Coronary artery (tissue), 2 donors: ENCODE measurements at regions not wholly inside any gene's neighbourhood (a gene's known extent, or its start where the extent isn't known, plus 50 kb on each side); places are given as distances from the start of the nearest gene placed in this dataset.

Source experiments
- DNase-seq: peaks from one replicate; pipeline ENCODE4 v3.0.0-alpha.2; 2017; ENCODE audit warnings: low spot score
- H3K27ac ChIP-seq, 2 donors: fragments of 200-600 bp; sonication (generic); one replicate each; pipeline ENCODE4 v1.5.1; 2016 to 2019
- H3K4me3 ChIP-seq: fragments of 200-600 bp; sonication (generic); 2 replicates; pipeline ENCODE4 v1.5.1; 2016; ENCODE audit warnings: mild to moderate bottlenecking, moderate library complexity
- TF ChIP-seq, protein P1 (sequence below): fragments of 200-600 bp; sonication (generic); IDR thresholded peaks from one replicate; pipeline ENCODE4 v1.5.1; 2019; ENCODE audit warnings: antibody characterized with exemption

DNA sequence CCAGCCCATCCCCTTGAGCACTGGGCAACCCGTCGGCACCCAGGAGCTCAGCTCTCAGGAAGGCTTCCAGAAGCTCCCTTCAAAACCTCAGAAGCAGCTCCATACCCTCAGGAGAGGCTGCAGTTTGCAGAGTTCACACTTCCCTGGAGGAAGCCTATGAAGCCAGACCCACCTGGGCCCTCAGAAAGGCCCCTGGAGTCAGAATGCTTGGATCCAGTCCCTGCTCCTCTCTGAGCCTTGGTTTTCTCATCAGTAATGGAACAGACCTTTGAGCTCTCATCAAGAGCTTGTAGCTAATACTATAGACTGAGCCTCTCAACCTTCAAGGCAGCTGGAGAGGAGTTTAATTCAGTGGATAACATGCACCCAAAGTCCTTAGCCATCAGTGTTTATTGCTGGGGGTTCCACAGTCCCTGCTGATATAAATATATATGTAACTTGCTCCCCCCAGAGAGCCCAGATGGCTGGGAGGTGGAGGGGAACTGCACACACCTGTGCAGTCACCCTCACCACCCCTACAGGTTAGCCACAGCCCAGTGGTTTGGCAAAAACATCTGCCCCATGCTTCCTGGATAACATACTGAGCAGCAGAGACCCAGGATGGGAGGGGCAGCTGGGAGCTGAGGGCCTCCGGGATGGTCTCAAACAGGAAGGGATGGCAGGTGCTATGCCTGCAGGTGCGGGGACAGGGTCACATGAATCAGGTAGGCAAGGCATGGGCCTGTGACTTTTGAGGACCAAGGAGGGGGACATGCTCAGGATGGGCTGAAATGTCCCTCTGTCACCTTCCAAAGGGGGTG lies 120.1 kb downstream of the SNX5 start:
- Histone ChIP-seq H3K27ac (peak overlapping the region in 1 of 2 donors; percentile 91), H3K4me3 (no peak overlapping the region)
- no peak for DNase-seq

DNA sequence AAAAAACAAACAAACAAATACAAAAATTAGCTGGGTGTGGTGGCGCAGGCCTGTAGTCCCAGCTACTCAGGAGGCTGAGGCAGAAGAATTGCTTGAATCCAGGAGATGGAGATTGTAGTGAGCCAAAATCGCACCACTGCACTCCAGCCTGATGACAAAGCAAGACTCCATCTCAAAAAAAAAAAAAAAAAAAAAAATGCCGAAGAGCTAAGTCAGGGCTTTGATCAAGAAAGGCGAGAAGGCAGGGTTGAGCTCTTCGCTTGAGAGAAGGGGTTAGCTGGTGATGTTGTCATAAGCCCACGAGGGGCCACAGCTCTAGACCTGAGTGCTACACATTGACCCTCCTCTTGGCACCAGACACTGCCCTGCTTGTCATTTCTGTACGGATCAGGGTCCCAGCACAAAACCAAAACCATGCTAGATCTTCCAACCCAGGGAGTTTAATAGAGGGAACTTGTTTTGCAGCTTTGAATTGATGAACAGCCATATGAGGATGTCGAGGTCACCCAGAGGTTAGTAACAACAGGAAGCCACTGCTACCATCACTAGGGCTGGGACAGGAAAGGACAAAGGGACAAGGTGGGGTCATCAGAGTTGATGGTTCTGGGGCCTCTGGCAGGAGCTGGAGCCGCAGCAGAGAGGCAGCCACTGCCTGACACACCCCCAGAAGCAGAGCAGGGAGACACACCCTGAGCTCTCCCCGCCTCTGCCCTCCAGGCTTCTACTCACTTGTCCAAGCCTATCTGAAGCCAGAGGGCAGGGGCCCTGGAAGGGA lies 122.7 kb downstream of the SNX5 start:
- TF ChIP-seq, protein P1, sequence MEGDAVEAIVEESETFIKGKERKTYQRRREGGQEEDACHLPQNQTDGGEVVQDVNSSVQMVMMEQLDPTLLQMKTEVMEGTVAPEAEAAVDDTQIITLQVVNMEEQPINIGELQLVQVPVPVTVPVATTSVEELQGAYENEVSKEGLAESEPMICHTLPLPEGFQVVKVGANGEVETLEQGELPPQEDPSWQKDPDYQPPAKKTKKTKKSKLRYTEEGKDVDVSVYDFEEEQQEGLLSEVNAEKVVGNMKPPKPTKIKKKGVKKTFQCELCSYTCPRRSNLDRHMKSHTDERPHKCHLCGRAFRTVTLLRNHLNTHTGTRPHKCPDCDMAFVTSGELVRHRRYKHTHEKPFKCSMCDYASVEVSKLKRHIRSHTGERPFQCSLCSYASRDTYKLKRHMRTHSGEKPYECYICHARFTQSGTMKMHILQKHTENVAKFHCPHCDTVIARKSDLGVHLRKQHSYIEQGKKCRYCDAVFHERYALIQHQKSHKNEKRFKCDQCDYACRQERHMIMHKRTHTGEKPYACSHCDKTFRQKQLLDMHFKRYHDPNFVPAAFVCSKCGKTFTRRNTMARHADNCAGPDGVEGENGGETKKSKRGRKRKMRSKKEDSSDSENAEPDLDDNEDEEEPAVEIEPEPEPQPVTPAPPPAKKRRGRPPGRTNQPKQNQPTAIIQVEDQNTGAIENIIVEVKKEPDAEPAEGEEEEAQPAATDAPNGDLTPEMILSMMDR, result no peak

More for the DNA sequence above, 120.1 kb downstream of the SNX5 start:
- TF ChIP-seq, protein P1, result no peak

DNA sequence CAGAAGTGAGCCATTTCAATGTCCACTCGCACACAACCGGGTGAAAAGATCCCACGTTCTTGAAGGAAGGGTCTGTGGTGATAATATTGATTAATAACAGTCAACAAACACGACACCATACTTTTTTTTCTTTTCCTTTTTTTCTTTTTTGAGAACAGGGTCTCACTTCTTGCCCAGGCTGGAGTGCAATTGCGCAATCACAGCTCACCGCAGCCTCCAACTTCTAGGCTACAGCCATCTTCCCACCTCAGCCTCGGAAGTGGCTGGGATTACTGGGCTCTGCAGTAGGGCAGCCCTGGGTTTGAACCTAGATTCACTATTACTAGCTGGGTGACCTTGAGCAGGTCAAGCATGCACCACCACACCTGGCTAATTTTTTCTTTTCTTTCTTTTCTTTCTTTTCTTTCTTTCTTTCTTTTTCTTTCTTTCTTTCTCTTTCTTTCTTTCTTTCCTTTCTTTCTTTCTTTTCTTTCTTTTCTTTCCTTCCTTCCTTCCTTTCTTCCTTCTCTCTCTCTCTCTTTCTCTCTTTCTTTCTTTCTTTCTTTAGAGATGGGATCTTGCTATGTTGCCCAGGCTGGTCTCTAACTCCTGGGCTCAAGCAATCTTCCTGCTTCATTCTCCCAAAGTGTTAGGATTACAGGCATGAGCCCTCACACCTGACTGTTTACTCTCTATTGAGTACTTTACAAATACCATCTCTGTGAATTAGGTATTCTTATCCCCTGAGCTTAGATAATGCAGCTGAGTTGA lies 123.9 kb downstream of the SNX5 start:
- TF ChIP-seq, protein P1, result no peak
- no peak for DNase-seq
- Histone ChIP-seq H3K4me3 (no peak overlapping the region), H3K27ac (no peak overlapping the region)

More for the DNA sequence above, 122.7 kb downstream of the SNX5 start:
- H3K4me3 ChIP-seq, result no peak overlapping the region
- no peak for DNase-seq
- H3K27ac ChIP-seq, result no peak overlapping the region

DNA sequence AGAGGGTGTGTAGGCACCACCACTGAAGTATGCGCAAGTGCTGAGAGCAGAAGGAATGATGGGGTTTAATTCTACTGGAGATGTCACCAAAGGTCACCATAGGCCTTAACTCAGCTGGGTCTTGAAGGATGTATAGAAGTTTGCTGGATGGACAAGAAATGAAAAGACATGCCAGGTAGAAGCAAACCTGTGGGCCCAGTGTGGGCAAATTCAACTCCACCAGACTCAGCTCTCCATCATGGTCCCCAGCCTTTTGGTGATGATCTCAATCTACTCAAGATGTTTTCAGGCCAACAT lies 124.5 kb downstream of the SNX5 start:
- no peak overlapping the region for H3K4me3 ChIP-seq
- TF ChIP-seq, protein P1, result no peak
- H3K27ac ChIP-seq, result peak overlapping the region; percentile 89 to 90
- no peak for DNase-seq

DNA sequence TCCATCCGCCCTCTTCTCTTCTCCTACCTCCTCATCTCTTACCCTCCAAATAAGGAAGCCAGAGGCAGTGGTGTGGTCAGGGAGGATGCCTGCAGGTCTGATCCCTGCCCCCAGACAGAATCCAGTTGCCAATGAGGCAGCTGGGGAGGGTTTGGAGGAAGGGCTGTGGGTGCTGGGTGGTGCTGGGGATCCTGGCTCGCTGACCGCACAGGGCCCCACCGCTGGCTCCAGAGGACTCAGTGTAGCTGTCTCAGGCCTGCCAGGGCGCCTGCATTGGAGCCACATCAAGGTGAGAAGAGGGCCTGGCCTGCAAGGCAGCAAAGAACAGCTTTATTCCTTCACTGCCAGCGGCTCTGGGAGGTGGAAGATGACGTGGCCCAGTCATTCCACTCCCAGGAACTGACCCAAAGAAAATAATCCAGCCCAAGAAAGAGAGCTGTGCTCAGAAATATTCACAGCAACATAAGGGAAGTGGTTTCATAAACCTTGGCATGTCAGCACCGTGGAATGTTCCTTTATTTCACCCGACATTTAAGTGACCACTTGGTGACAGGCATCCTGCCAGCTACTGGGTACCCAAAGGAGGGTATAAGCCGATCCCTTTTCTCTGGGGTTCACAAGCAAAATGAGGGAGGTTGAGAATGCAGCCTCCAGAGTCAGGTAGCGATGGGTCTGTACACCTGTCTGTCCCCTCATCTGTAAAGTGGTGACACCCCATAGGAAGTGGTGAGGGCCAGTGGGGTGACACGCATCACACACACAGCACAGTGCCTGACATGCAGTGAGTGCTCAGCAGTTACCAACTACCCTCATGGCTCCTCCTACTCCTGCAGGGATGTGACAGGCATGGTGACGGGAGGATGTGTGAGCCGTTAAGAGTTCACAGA lies 125.1 kb downstream of the SNX5 start:
- peak; percentile 90 for DNase-seq
- H3K27ac ChIP-seq, result peak overlapping the region; percentile 89 to 90
- peak overlapping the region; percentile 26 for H3K4me3 ChIP-seq
- TF ChIP-seq, protein P1, result no peak

DNA sequence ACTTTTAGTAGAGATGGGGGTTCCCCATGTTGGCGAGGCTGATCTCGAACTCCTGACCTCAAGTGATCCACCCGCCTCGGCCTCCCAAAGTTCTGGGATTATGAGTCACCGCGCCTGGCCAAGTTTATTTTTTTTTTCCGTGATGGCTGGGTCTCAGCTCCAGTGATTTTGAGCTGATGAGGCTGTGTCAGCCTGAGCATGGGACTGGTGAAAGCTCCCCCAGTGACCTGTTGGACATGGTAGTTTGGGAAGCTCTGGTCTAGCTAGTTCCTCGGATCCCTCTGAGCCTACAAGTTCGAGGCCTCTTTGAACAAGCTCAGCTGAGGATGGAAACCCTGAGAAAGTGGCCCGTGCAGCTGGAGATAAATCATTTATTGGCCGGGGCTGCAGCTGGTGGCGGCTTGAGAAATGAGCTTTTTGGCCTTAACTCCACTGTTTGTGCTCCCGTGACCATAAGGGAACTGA lies 126.8 kb downstream of the SNX5 start:
- DNase-seq, result no peak
- TF ChIP-seq, protein P1, result no peak
- H3K27ac ChIP-seq, result peak overlapping the region; percentile 89 to 90
- H3K4me3 ChIP-seq, result no peak overlapping the region
